Mucosa of gallbladder (tissue), 1 donor: ENCODE measurements at regions not wholly inside any gene's neighbourhood (a gene's known extent, or its start where the extent isn't known, plus 50 kb on each side); places are given as distances from the start of the nearest gene placed in this dataset.
"Not testable (repeated sequence)": the region's sequence is repeated elsewhere in the genome, so short reads cannot be mapped to it uniquely, and the experiment has no call there.

ENCODE experiments used
- DNase-seq: peaks from one replicate; pipeline ENCODE4 v3.0.0-alpha.2; 2020; ENCODE audit warnings: low spot score
- donor health status: DM: no; HTN: no; CAD: no.

DNA sequence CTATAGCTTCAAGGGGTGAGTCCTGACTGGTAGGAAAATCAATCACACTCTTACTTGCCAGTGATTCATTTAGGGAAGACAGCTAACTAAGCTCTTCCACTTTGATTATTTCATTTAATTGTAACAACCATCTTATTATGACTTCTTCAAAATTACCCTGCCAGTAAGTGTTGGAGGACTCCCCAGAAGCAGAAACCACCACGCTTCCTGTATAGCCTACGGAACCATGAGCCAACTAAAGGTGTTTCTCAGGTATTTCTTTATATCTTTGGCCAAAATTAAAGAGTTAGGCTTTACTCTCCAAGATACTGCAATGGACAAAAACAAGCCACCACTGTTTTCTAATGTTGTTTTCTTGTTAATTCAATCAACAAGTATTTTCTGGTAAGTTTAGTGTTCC lies 61.0 kb downstream of the FOXD4L5 start:
- not testable (repeated sequence) for DNase-seq

DNA sequence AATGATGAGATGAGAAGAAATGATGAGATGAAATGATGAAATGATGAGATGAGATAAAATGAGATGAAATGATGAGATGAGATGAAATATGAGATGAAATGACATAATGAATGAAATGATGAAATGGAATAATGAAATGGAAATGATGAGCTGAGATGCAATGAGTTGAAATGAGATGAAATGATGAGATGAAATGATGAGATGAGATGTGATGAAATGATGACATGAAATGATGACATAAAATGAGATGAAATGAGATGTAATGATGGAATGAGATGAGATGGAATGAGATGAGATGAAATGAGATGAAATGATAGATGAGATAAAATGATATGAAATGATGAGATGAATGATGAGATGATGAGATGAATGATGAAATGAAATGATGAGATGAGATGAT lies 76.2 kb downstream of the FOXD4L5 start:
- not testable (repeated sequence) for DNase-seq

DNA sequence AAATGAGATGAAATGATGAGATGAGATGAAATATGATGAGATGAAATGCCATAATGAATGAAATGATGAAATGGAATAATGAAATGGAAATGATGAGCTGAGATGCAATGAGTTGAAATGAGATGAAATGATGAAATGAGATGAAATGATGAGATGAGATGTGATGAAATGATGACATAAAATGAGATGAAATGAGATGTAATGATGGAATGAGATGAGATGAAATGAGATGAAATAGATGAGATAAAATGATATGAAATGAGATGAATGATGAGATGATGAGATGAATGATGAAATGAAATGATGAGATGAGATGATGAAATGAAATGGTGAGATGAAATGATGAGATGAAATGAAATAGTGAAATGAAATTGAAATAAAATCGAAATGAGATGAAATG lies 77.7 kb downstream of the FOXD4L5 start:
- not testable (repeated sequence) for DNase-seq

DNA sequence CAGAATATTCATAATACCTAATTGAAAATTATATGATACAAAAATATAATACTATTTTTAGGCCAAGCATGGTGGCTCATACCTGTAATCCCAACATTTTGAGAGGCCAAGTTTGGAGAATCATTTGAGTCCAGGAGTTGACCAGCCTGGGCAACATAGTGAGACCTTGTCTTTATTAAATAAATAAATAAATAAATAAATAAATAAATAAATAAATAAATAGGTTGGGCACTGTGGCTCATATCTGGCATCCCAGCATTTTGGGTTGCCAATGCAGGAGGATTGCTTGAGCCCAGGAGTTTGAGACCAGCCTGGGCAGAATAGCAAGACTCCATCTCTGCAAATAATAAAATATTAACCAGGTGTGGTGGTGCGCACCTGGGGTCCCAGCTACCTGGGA lies 79.2 kb downstream of the FOXD4L5 start:
- DNase-seq = not testable (repeated sequence)

DNA sequence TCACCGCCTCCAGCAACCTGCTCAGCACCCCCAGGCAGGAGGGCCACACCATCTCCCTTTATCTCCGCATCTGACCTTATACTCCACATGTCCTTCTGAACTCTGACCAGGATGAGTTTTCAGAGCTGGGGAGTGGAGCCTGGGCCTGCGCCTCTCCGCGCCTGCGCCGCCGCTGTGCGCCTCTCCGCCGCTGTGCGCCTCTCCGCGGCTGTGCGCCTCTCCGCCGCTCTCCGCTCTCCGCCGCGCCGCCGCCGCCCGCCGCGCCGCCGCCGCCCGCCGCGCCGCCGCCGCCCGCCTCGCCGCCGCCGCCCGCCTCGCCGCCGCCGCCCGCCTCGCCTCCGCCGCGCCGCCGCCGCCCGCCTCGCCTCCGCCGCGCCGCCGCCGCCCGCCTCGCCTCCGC lies 89.2 kb downstream of the FOXD4L5 start:
- not testable (repeated sequence) for DNase-seq

DNA sequence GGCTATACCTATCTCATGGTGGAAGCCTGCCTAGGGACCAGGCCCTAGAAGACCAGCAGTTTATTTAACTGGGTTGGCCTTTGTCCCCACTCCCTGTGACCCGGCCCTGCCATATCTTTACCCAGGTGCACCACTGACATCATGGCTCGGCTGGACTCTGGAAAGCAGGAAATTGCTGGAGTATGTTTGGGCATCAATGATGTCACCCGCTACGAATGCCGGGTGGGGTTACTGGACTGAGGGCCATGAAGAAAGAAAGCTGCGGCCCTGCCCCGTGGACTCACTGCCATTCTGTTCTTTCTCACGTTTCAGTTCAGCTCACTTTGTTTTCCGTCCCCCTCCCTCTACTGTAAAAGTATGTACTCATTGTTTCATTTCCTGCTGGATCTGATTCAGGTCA lies 129.1 kb downstream of the FOXD4L5 start:
- DNase-seq = peak; percentile 13
